ENCODE measurements at regions not wholly inside any gene's neighbourhood (a gene's known extent, or its start where the extent isn't known, plus 50 kb on each side); places are given as distances from the start of the nearest gene placed in this dataset.

- H3K4me3 Mint-ChIP-seq: no peak overlapping the region
Measured at GRCh38 chr11:87851827-87852226, 323.4 kb downstream of the RAB38 start.

GRCh38 chr11:87851234-87851633 lies 324.0 kb downstream of the RAB38 start:
- Mint-ChIP-seq H3K36me3 (no peaks in the 10 kb centered on the region), H3K27ac (no peak overlapping the region), H3K9me3 (no peaks in the 10 kb centered on the region), H3K4me1 (ENCODE audit: unreplicated experiment) (no peaks in the 10 kb centered on the region), H3K27me3 (no peaks in the 10 kb centered on the region), H3K4me3 (no peak overlapping the region)
- TF ChIP-seq CTCF (conservative IDR thresholded peaks at IDR 0.05): no peak
- no peak for DNase-seq (ENCODE audit: extremely low spot score, unreplicated experiment)

More at GRCh38 chr11:87851827-87852226, 323.4 kb downstream of the RAB38 start:
- H3K4me1 Mint-ChIP-seq (ENCODE audit: unreplicated experiment): no peaks in the 10 kb centered on the region
- no peak for TF ChIP-seq CTCF (conservative IDR thresholded peaks at IDR 0.05)
- H3K36me3 Mint-ChIP-seq: no peaks in the 10 kb centered on the region
- no peak for DNase-seq (ENCODE audit: extremely low spot score, unreplicated experiment)
- H3K9me3 Mint-ChIP-seq: no peaks in the 10 kb centered on the region
- H3K27me3 Mint-ChIP-seq: no peaks in the 10 kb centered on the region
- H3K27ac Mint-ChIP-seq: no peak overlapping the region

- no peak overlapping the region for H3K27ac Mint-ChIP-seq
- H3K27me3 Mint-ChIP-seq: no peaks in the 10 kb centered on the region
- no peak for TF ChIP-seq CTCF (conservative IDR thresholded peaks at IDR 0.05)
- H3K4me1 Mint-ChIP-seq (ENCODE audit: unreplicated experiment): no peaks in the 10 kb centered on the region
- H3K4me3 Mint-ChIP-seq: no peak overlapping the region
- H3K9me3 Mint-ChIP-seq: no peaks in the 10 kb centered on the region
- no peak for DNase-seq (ENCODE audit: extremely low spot score, unreplicated experiment)
- H3K36me3 Mint-ChIP-seq: no peaks in the 10 kb centered on the region
Measured at GRCh38 chr11:87849216-87849615, 326.0 kb downstream of the RAB38 start.

GRCh38 chr11:87840786-87841185 lies 334.5 kb downstream of the RAB38 start:
- Mint-ChIP-seq H3K9me3 (no peaks in the 10 kb centered on the region), H3K36me3 (no peaks in the 10 kb centered on the region), H3K4me3 (no peak overlapping the region), H3K4me1 (ENCODE audit: unreplicated experiment) (no peaks in the 10 kb centered on the region), H3K27me3 (no peaks in the 10 kb centered on the region), H3K27ac (no peak overlapping the region)
- no peak for DNase-seq (ENCODE audit: extremely low spot score, unreplicated experiment)
- TF ChIP-seq CTCF (conservative IDR thresholded peaks at IDR 0.05): no peak

- H3K9me3 Mint-ChIP-seq: no peaks in the 10 kb centered on the region
- no peak overlapping the region for H3K4me3 Mint-ChIP-seq
Measured at GRCh38 chr11:87832211-87832610, 343.0 kb downstream of the RAB38 start.

More at GRCh38 chr11:87832211-87832610, 343.0 kb downstream of the RAB38 start:
- Mint-ChIP-seq H3K36me3 (no peaks in the 10 kb centered on the region), H3K27me3 (no peaks in the 10 kb centered on the region), H3K4me1 (ENCODE audit: unreplicated experiment) (no peaks in the 10 kb centered on the region), H3K27ac (peak overlapping the region; percentile 46)
- TF ChIP-seq CTCF (conservative IDR thresholded peaks at IDR 0.05): no peak
- DNase-seq (ENCODE audit: extremely low spot score, unreplicated experiment): no peak
